HG03064 (cell line): ENCODE measurements at regions not wholly inside any gene's neighbourhood (a gene's known extent, or its start where the extent isn't known, plus 50 kb on each side); places are given as distances from the start of the nearest gene placed in this dataset.

ENCODE experiments used
- ATAC-seq: cut with Tn5 transposase; IDR thresholded peaks from one replicate; pipeline ENCODE4 v1.9.1; 2021; ENCODE audit warnings: low read depth; ENCODE audit not compliant: unreplicated experiment

DNA sequence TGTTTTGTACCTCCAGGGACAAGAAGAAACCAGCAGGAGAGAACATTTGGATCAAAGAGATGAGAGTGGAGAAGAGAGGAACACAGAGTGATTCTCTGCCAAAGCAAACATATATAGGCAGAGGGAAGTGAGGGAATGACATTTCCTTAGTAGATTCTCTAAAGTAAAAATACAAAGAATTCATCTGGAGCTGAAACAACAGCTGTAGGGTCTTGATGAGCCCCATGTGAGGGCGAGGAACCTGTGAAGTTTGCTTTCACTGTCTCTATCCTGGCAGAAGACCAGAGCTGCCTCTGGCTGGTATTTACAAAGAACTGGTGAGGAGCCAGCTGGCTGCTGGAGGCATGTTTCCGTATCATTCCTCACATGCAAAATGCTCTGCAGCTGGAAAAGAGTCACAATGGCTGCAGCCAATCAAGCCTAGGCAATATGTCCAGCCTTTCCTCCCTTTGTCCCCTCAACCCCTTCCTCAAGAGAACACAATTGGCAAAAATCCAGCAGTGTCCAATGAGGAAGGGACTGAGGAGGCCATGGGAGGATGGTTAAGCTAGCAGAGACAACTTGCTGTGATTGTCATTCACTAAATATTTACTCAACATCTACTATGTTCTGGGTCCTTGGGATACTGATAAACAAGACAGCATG is 122.5 kb downstream of the PHLDA1 start:
- ATAC-seq = no peak

- no peak for ATAC-seq
Observed at GRCh38 chr12:75905922-75906321, 125.7 kb downstream of the PHLDA1 start.

- no peak for ATAC-seq
Observed at GRCh38 chr12:75900781-75901254, 130.8 kb downstream of the PHLDA1 start.

- no peak for ATAC-seq
Observed at GRCh38 chr12:75900226-75900625, 131.3 kb downstream of the PHLDA1 start.

- ATAC-seq = no peak
Observed at GRCh38 chr12:75894965-75895754, 136.4 kb downstream of the PHLDA1 start.

GRCh38 chr12:75893765-75894164 is 137.8 kb downstream of the PHLDA1 start:
- ATAC-seq = no peak

- ATAC-seq = no peak
Observed at GRCh38 chr12:75892731-75893408, 138.7 kb downstream of the PHLDA1 start.

GRCh38 chr12:75891072-75891471 is 140.5 kb downstream of the PHLDA1 start:
- ATAC-seq = no peak

DNA sequence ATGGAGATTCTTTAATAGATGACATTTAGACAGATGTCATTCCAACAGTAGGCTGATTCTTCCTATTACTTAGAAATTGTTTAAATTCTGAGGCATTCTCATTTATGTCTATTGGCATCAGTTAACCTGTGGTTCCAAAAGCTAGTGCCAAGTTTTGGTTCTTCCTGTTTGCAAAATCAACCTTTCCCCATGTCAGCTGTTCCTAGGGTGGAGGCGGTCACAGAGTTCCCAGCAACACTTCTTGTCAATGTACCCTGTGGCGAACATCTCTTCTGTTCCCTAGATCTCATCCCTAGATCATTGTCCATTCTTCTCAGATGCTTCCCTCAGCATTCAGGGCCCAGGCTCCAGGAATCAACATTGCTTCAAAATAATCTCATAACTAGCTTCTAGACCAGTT is 140.9 kb downstream of the PHLDA1 start:
- ATAC-seq = no peak

- ATAC-seq = no peak
Observed at GRCh38 chr12:75890141-75890540, 141.4 kb downstream of the PHLDA1 start.

DNA sequence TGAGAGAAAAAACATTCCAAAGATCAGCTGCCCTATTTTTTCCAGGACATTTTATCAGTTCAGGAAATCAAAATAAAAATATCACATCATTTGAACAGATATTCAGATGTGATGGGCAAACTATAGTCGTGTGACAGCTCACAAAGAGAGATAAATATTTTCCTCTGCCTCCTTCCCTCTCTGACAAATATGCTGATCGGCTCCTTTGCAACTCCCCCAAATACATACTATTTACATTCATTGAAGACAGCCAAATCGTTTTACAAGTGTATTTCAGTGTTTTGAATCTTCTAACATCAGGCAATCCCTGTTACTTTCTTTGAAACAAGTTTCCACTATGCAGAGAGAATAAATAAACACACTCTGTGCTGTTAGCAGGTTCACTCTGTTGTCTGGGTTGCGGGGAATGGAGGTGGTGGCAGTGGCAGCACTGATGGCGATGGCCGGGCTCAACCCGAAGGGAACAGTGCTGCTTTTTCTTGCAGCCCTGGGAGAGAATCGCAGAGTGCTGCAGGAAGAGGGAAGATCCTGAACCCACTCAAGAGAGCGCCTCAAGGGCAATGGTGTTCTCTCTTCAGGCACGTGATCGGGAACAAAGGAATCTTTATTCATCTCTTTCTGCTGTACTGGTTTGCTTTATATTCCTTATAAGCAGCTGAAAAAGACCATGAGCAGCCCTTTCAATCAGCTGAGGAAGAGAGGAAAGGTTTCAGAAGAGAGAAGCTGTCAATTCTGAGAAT is 142.5 kb downstream of the PHLDA1 start:
- no peak for ATAC-seq

DNA sequence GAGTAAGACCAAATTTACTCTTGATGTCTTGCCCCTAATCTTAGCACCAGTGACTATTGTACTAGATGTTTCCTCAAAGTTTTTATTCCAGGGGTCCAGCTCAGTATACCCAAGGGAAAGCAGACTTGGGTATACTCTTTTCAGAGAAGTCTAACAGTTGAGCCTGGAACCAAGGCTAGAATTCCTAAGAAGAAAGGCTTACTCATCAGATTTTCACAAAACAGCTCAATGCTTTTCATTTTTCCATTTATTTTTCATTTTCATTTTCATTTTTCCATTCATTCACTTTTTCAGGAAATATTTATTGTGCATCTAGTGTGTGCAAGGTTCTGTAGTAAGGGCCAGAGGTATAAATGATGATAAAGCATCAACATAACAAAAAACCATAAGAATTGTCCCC is 143.2 kb downstream of the PHLDA1 start:
- no peak for ATAC-seq

DNA sequence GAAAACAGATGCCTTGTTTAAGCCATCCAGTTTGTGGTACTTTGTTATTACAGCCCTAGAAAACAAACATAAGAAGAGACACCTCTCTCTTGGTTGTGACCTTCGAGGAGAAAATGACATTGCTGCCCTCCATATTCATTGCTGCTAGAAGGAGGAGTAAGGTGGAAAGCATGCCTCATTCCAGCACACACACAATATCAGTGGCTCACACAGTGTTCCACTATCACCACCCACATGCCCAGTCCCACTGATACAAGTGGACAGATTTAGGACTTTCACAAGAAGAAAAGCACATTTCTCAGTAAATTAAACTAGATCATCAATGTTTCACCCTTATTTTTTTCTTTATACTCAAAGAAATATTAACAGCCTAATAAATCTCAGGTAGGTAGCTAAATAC is 143.6 kb downstream of the PHLDA1 start:
- ATAC-seq = no peak

GRCh38 chr12:75884465-75884985 is 147.1 kb downstream of the PHLDA1 start:
- no peak for ATAC-seq

- no peak for ATAC-seq
Observed at GRCh38 chr12:75883241-75883640, 148.3 kb downstream of the PHLDA1 start.

DNA sequence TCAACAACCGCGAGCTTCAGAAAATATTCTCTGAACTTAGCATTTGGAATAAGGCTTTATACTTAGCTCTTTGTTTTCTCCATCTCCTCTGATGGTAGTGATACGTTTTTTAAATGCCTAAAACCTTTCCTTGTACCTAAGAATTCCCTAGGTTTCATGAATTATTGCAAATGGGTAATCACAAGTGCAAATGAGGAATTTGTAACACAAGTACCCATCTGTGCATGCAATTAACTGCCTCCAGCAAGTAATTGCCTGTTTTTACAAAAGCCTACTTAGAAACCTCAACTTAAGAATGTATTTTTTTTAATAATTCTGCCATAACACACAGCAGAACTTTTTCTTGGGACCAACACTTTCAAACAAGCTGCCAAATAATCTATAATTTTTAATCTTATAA is 149.2 kb downstream of the PHLDA1 start:
- ATAC-seq = no peak

DNA sequence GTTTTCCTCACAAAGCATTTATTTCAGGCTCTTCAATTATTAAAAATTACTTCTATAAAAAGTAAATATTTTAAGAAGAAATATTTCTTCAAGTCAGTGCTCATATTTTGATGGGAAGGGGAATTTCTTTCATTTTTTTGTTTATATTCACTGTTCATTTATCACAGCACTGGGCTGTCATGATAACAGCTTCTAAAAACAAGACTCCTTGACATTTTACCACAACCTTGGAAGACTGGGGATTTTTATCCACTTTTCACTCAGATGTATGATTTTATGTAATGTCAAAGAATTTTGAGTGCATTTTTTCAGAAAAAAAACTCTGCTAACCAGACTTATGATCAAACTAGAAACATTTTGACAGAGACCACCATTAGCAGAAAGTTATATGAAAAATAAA is 149.7 kb downstream of the PHLDA1 start:
- ATAC-seq = no peak

- ATAC-seq = no peak
Observed at GRCh38 chr12:75877763-75878621, 153.6 kb downstream of the PHLDA1 start.

- no peak for ATAC-seq
Observed at GRCh38 chr12:75876832-75877762, 154.5 kb downstream of the PHLDA1 start.
